Activated CD4-positive, alpha-beta T cell treated with anti-CD3 and anti-CD28 coated beads for 36 hours (primary cell): ENCODE measurements at regions not wholly inside any gene's neighbourhood (a gene's known extent, or its start where the extent isn't known, plus 50 kb on each side); places are given as distances from the start of the nearest gene placed in this dataset.
"Not testable (repeated sequence)": the region's sequence is repeated elsewhere in the genome, so short reads cannot be mapped to it uniquely, and the experiment has no call there.

Experiments
- ATAC-seq: fragments of 200-7000 bp; cut with Tn5 transposase; one replicate; pipeline ENCODE4 v1.10.0; 2021; ENCODE audit warnings: mild to moderate bottlenecking, moderate library complexity
- CTCF ChIA-PET: fragments of 350-600 bp; sonication (Branson Sonifier 250); formaldehyde crosslinking; loops from one replicate; lab custom pipeline; 2021; ENCODE audit warnings: antibody characterized with exemption; lab: Charles Lee
- POLR2A ChIA-PET: fragments of 350-600 bp; sonication (Branson Sonifier 250); formaldehyde crosslinking; loops from one replicate; lab custom pipeline; 2021; ENCODE audit warnings: antibody characterized with exemption, inconsistent platforms; lab: Charles Lee
- DNase-seq: peaks from one replicate; pipeline ENCODE4 v3.0.0-alpha.2; 2020
- H3K27ac Mint-ChIP-seq: one replicate; pipeline ENCODE4 v1.8.0; 2021; ENCODE audit warnings: mixed read lengths
- H3K27me3 Mint-ChIP-seq: one replicate; pipeline ENCODE4 v1.8.0; 2021; ENCODE audit warnings: mixed read lengths
- H3K36me3 Mint-ChIP-seq: one replicate; pipeline ENCODE4 v1.8.0; 2021; ENCODE audit warnings: low read depth, mixed read lengths
- H3K4me1 Mint-ChIP-seq: one replicate; pipeline ENCODE4 v1.8.0; 2021; ENCODE audit warnings: mixed read lengths
- H3K4me3 Mint-ChIP-seq: one replicate; pipeline ENCODE4 v1.8.0; 2021; ENCODE audit warnings: mild to moderate bottlenecking, moderate library complexity, mixed read lengths
- H3K9me3 Mint-ChIP-seq: one replicate; pipeline ENCODE4 v1.8.0; 2021; ENCODE audit warnings: low read depth, mixed read lengths
- intact Hi-C, 2 experiments: fragments of 100-400 bp; cut with DNase I in 1 of 2; cut with micrococcal nuclease in 1 of 2; formaldehyde crosslinking; loops; one replicate each; pipeline versions ENCODE4 v1.14.2 to v1.15.1; 2022 to 2024; cut with DNase I, micrococcal nuclease

DNA sequence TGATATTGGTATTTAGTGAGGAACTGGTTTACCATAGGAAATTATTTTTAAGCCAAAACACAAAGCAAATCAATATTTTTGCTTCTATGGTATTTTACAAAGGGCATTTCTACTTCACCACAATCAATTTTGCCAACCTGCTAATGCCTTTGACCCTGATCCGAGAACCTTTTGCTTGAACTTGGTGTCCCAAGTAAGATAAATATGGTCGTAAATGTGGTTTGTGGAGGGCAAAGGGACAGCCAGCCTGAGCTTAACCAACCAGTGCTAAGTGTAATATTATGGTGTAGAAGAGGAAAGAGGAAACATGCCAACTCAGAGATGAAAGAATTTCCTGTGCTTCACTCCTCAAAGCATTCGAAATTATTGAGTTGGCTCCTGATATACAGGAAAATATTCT, 148.4 kb downstream of the C3orf38 start:
- DNase-seq (no peak), ATAC-seq (no peak)
- Mint-ChIP-seq H3K9me3 (peaks cover 8% of the 10 kb centered on the region), H3K36me3 (no peaks in the 10 kb centered on the region), H3K4me1 (peaks cover 4% of the 10 kb centered on the region), H3K27me3 (peaks cover 2% of the 10 kb centered on the region), H3K27ac (no peak overlapping the region), H3K4me3 (no peak overlapping the region)
- intact Hi-C loops: no loop called here
- ChIA-PET CTCF (no interaction called here), POLR2A (no interaction called here)

- no peak overlapping the region for H3K4me3 Mint-ChIP-seq
- H3K27me3 Mint-ChIP-seq: peaks cover 2% of the 10 kb centered on the region
- H3K27ac Mint-ChIP-seq: no peak overlapping the region
- DNase-seq (no peak), ATAC-seq (no peak)
- no peaks in the 10 kb centered on the region for H3K36me3 Mint-ChIP-seq
- peaks cover 3% of the 10 kb centered on the region for H3K9me3 Mint-ChIP-seq
- ChIA-PET POLR2A (no interaction called here), CTCF (interaction anchor here (0.9 to 1.5 kb wide), 3 partner anchors 21 to 88 kb away, joined by 3 to 4 read pairs (median 3); no protein-coding TSS in a partner anchor)
- intact Hi-C loops: no loop called here
- H3K4me1 Mint-ChIP-seq: peaks cover 4% of the 10 kb centered on the region
Measured at GRCh38 chr3:88301273-88301995, 151.7 kb downstream of the C3orf38 start.

GRCh38 chr3:88301996-88302393, 152.2 kb downstream of the C3orf38 start:
- DNase-seq (no peak), ATAC-seq (no peak)
- Mint-ChIP-seq H3K4me3 (no peak overlapping the region), H3K4me1 (peaks cover 4% of the 10 kb centered on the region), H3K27ac (no peak overlapping the region), H3K36me3 (no peaks in the 10 kb centered on the region), H3K27me3 (peaks cover 2% of the 10 kb centered on the region), H3K9me3 (peaks cover 3% of the 10 kb centered on the region)
- ChIA-PET POLR2A (no interaction called here), CTCF (interaction anchor here (0.9 kb wide), 1 partner anchor 21 kb away, joined by 3 read pairs; no protein-coding TSS in a partner anchor)
- intact Hi-C loops: no loop called here

DNA sequence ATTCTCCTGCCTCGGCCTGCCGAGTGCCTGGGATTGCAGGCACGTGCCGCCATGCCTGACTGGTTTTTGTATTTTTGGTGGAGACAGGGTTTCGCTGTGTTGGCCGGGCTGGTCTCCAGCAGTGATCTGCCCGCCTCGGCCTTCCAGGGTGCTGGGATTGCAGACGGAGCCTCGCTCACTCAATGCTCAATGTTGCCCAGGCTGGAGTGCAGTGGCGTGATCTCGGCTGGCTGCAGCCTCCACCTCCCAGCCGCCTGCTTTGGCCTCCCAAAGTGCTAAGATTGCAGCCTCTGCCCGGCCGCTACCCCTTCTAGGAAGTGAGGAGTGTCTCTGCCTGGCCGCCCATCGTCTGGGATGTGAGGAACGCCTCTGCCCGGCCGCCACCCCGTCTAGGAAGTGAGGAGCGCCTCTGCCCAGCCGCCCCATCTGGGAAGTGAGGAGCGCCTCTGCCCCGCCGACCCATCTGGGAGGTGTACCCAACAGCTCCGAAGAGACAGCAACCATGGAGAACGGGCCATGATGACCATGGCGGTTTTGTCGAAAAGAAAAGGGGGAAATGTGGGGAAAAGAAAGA, 153.7 kb downstream of the C3orf38 start:
- POLR2A ChIA-PET, H3K27ac Mint-ChIP-seq, H3K36me3 Mint-ChIP-seq, H3K27me3 Mint-ChIP-seq, ATAC-seq, H3K4me3 Mint-ChIP-seq, CTCF ChIA-PET, H3K4me1 Mint-ChIP-seq, H3K9me3 Mint-ChIP-seq, intact Hi-C loops, DNase-seq: not testable (repeated sequence)

DNA sequence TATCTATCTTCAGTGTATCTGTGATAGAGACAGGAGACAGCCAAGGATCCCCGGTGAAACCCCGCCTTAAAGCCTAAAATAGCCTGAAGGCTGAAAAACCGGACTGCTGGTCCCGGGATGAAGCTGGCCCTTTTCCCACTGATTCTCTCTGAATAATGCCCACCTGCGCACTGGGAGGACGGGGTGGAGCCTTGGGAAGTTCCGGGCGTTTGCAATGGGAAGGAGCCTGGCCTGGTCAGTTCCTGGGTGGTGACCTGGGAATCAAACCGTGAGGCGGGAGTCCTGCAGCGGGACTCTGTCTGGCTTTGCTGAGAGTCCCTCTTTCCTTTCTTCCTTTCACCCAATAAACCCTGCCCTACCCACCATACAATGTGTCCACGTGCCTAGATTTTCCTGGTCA, 157.9 kb downstream of the C3orf38 start:
- no peaks in the 10 kb centered on the region for H3K36me3 Mint-ChIP-seq
- POLR2A ChIA-PET: no interaction called here
- DNase-seq (no peak), ATAC-seq (no peak)
- H3K9me3 Mint-ChIP-seq: no peaks in the 10 kb centered on the region
- intact Hi-C loops: no loop called here
- H3K4me1 Mint-ChIP-seq: no peaks in the 10 kb centered on the region
- no peak overlapping the region for H3K27ac Mint-ChIP-seq
- CTCF ChIA-PET: interaction anchor here (0.7 kb wide), 1 partner anchor 178 kb away, joined by 4 read pairs; no protein-coding TSS in a partner anchor
- no peak overlapping the region for H3K4me3 Mint-ChIP-seq
- H3K27me3 Mint-ChIP-seq: no peaks in the 10 kb centered on the region

DNA sequence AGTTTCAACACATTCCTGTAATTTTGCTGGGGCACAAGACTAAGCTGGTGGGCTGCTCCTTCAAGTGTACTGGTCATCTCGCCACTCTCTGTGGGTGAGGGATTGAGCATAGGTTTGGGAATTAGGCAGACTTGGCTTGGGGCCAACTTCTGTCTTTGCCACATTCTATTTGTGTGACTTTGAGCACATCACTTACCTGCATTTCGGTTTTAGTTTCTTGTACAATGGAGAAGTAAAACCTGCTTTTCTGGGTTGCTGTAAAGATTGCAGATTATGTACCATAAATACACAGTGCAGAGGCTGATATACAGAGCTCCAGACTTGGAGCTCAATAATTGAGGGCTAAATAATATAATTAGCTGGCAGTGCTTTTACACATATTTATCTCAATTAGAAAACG, 162.1 kb downstream of the C3orf38 start:
- CTCF ChIA-PET: no interaction called here
- no peaks in the 10 kb centered on the region for H3K4me1 Mint-ChIP-seq
- intact Hi-C loops: no loop called here
- POLR2A ChIA-PET: no interaction called here
- H3K9me3 Mint-ChIP-seq: peaks cover 2% of the 10 kb centered on the region
- ATAC-seq (no peak), DNase-seq (no peak)
- no peak overlapping the region for H3K27ac Mint-ChIP-seq
- no peaks in the 10 kb centered on the region for H3K36me3 Mint-ChIP-seq
- H3K27me3 Mint-ChIP-seq: no peaks in the 10 kb centered on the region
- H3K4me3 Mint-ChIP-seq: no peak overlapping the region

GRCh38 chr3:88312256-88312655, 162.5 kb downstream of the C3orf38 start:
- intact Hi-C loops: no loop called here

DNA sequence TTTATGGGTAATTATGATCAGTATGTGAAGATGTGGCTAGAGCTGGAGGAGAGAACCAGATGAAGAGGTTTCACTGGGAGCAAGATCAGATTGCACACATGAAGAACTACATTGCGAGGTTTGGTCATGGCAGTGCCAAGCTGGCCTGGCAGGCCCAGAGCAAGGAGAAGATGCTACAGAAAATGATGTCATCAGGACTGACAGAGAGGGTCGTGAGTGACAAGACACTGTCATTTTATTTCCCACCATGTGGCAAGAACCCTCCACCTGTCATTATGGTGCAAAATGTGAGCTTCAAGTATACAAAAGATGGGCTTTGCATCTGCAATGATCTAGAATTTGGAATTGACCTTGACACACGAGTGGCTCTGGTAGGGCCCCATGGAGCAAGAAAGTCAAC, 168.3 kb downstream of the C3orf38 start:
- H3K4me1 Mint-ChIP-seq: peaks cover 2% of the 10 kb centered on the region
- H3K9me3 Mint-ChIP-seq: peaks cover 2% of the 10 kb centered on the region
- no peak overlapping the region for H3K27ac Mint-ChIP-seq
- POLR2A ChIA-PET: no interaction called here
- CTCF ChIA-PET: no interaction called here
- intact Hi-C loops: no loop called here
- no peak overlapping the region for H3K4me3 Mint-ChIP-seq
- ATAC-seq: no peak
- no peaks in the 10 kb centered on the region for H3K27me3 Mint-ChIP-seq
- no peak for DNase-seq
- no peaks in the 10 kb centered on the region for H3K36me3 Mint-ChIP-seq

More at GRCh38 chr3:88312256-88312655, 162.5 kb downstream of the C3orf38 start:
- Mint-ChIP-seq H3K9me3 (peaks cover 2% of the 10 kb centered on the region), H3K4me3 (no peak overlapping the region), H3K4me1 (no peaks in the 10 kb centered on the region), H3K27ac (no peak overlapping the region), H3K27me3 (no peaks in the 10 kb centered on the region), H3K36me3 (no peaks in the 10 kb centered on the region)
- CTCF ChIA-PET: no interaction called here
- POLR2A ChIA-PET: no interaction called here
- DNase-seq (no peak), ATAC-seq (no peak)

DNA sequence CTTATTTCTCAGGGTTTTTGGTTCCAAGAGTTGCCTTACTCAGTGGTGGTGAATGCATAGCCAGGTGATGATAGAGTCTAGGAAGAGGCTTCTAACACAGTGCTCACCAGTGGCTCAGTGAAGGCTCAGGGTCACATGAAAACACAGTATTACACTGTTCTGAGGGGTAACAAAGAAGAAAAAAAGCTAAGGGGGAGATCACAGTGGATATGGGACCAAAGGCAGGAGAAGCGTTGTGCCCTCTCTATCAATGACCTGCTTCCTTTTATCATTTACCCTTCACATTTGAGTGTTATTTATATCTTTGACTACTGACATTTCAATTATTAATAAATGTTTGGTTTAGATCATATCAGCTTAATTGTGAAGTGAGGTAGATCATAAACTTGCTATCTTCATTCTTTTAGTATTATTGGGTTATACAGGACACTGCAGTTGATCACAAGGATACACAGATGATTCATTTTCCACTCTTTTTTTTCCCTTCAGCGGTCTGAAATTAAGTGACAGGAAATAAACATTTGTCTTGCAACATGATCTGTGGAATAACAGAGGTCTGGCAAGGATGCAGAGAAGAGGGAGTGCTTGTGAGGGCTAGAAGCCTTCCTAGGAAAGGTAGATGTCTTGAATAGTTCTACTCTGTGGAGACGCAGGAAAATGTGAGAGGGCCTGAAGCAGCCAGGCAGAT, 171.7 kb downstream of the C3orf38 start:
- Mint-ChIP-seq H3K9me3 (no peaks in the 10 kb centered on the region), H3K27ac (no peak overlapping the region), H3K27me3 (no peaks in the 10 kb centered on the region), H3K4me1 (peaks cover 2% of the 10 kb centered on the region), H3K36me3 (no peaks in the 10 kb centered on the region), H3K4me3 (no peak overlapping the region)
- DNase-seq (no peak), ATAC-seq (no peak)
- intact Hi-C loops: no loop called here
- CTCF ChIA-PET: no interaction called here
- POLR2A ChIA-PET: no interaction called here

- Mint-ChIP-seq H3K27ac (no peak overlapping the region), H3K4me3 (no peak overlapping the region), H3K36me3 (no peaks in the 10 kb centered on the region), H3K4me1 (peaks cover 2% of the 10 kb centered on the region), H3K27me3 (no peaks in the 10 kb centered on the region), H3K9me3 (no peaks in the 10 kb centered on the region)
- ATAC-seq (no peak), DNase-seq (no peak)
- CTCF ChIA-PET: interaction anchor here (0.6 kb wide), 1 partner anchor 15 kb away, joined by 3 read pairs; no protein-coding TSS in a partner anchor
- POLR2A ChIA-PET: no interaction called here
- intact Hi-C loops: no loop called here
Measured at GRCh38 chr3:88324788-88325187, 175.0 kb downstream of the C3orf38 start.

DNA sequence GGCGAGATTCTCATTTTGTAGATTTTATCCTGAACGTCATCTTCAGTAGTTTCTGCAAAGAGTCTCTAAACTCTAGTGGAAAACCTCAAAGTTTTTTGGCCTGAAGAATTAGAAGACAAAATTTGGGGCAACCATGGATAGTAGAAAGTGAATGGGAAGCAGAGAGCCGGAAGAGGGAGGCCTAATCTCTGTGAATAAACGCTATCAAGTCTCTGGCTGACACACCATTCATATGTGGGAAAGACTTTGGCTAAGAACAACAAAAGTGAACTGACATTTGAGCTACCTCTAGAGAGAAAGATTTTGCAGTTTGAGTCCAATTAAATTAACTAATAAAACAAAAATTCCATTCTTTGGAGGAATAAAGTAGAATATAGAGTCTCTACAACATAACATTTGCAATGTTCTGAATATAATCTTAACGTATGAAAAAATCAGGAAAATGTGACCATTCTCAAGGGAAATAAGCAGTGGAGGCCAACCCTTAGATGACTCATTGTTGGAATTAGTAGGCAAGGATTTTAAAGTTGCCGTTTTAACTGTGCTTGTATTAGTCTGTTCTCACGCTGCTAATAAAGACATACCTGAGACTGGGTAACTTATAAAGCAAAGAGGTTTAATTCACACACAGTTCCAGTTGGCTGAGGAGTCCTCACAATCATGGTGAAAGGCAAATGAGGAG, 184.6 kb downstream of the C3orf38 start:
- intact Hi-C loops: no loop called here
- no peak for ATAC-seq
- H3K9me3 Mint-ChIP-seq: peaks cover 11% of the 10 kb centered on the region
- H3K4me3 Mint-ChIP-seq: no peak overlapping the region
- no peak overlapping the region for H3K27ac Mint-ChIP-seq
- H3K27me3 Mint-ChIP-seq: no peaks in the 10 kb centered on the region
- H3K4me1 Mint-ChIP-seq: no peaks in the 10 kb centered on the region
- no peak for DNase-seq
- POLR2A ChIA-PET: no interaction called here
- CTCF ChIA-PET: no interaction called here
- no peaks in the 10 kb centered on the region for H3K36me3 Mint-ChIP-seq
